Iris pigment epithelial cell (primary cell): ENCODE measurements at regions not wholly inside any gene's neighbourhood (a gene's known extent, or its start where the extent isn't known, plus 50 kb on each side); places are given as distances from the start of the nearest gene placed in this dataset.

ENCODE experiments used
- DNase-seq: peaks from one replicate; pipeline ENCODE4 v3.0.0-alpha.2; 2011; ENCODE audit warnings: low read depth

DNA sequence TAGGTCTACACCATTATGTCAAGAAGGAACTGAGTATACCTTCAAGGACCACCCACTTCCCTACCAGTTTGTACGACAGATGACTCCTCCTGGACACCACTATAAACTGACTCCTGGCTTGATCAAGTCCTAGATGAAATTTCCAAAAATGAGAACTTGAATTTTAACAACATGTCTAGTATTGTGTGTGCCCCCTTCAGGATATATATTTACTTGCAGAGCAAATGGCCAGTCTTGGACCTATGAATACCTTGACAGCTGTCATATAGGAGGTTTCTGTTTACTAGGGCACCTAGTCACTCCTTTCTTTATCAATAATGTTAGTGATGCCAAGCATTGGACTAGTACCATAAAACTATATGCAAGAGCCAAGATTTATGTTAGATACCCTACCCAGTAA is 94.1 kb upstream of the TMEM26 start:
- peak; percentile 3 for DNase-seq

- DNase-seq = no peak
These were observed 92.0 kb upstream of the TMEM26 start for GRCh38 chr10:61545170-61545569.

DNA sequence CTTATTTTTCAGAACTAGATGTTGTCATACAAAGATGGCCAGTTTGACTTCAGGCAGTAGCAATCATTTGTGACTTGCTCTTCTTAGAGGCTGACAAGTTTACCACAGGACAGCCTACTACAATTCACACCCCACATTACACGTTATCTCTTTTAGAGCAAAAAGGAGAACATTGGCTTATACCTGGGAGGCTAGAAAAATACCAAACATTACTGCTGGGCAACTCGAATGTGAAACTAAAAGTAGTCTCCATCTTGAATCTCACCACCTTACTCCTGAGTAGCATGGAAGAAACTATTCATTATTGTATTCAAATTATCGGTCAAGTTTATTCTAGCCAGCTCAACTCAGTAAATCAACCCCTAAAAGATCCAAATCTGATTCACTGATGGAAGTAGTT is 90.7 kb upstream of the TMEM26 start:
- DNase-seq = no peak

DNA sequence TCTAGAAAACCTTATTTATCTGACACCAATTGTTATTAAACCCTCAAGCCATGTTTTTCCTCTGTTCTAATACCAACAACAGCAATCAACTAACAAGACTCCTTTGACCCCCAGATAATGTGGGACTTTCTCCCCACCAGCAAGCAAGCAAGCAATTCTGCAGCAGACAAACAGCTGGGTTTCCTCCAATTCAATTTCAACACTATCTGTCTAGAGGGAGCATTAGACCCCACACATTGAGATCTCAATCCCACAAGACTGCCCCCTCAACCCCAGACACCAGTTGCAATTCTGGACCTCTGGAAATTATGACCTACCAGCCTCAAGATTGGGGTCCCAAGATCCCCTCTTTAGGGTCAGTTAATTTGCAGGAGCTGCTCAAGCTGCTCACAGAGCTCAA is 89.4 kb upstream of the TMEM26 start:
- no peak for DNase-seq

- DNase-seq = no peak
These were observed 88.8 kb upstream of the TMEM26 start for GRCh38 chr10:61541960-61542359.

DNA sequence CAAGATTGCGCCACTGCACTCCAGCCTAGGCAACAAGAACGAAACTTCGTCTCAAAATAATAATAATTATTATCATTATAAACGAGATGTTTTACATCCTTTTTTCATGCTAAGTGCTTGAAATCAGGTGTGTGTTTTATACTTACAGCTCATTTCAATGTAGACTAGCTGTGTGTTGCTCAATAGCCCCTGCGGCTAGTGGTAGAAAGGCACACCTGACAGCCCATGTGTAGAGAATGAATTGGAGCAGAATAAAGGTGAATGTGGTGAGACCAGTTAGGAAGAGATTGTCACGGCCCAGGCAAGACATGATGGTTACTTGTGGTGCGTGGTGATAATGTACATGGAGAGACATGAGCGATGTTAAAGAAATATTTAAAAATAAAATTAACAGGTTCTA is 86.7 kb upstream of the TMEM26 start:
- no peak for DNase-seq

- DNase-seq = no peak
These were observed 76.0 kb upstream of the TMEM26 start for GRCh38 chr10:61529208-61529607.

DNA sequence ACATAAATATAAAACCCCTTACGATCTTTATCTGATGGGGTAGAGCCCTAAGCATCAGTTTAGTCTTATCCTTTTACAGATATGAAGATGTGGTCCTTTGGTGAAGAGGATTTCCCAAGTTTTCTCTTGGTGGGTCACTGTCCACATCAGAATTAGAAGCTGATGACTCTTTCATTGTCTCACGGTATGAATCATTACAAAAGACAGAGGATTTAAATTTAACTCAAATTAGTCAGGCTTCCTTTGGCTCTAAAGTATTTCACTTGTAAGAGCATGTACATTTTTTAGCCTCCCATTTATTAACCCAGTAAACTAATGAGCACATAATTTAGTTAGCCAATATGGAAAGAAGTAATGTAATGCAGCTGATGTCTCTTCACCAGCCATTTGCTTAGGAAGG is 49.9 kb upstream of the TMEM26 start:
- DNase-seq = peak; percentile 34
